Lower lobe of right lung (tissue), 2 donors: ENCODE measurements at regions not wholly inside any gene's neighbourhood (a gene's known extent, or its start where the extent isn't known, plus 50 kb on each side); places are given as distances from the start of the nearest gene placed in this dataset.

Experiments used
- ATAC-seq, 2 donors: fragments of 200-7000 bp; cut with Tn5 transposase; one replicate each; pipeline ENCODE4 v1.9.1; 2020 to 2022; ENCODE audit warnings: mild to moderate bottlenecking in 2 of 2, moderate library complexity in 2 of 2
- DNase-seq: peaks from one replicate; pipeline ENCODE4 v3.0.0-alpha.2; 2020
- H3K27ac ChIP-seq: fragments of 200-600 bp; one replicate; pipeline ENCODE4 v1.8.0; 2022
- H3K27me3 ChIP-seq: fragments of 200-600 bp; one replicate; pipeline ENCODE4 v1.8.0; 2022; ENCODE audit warnings: low read depth
- H3K36me3 ChIP-seq: fragments of 200-600 bp; one replicate; pipeline ENCODE4 v1.8.0; 2022; ENCODE audit warnings: mild to moderate bottlenecking
- H3K4me1 ChIP-seq: fragments of 200-600 bp; one replicate; pipeline ENCODE4 v1.8.0; 2022
- H3K4me3 ChIP-seq: fragments of 200-600 bp; one replicate; pipeline ENCODE4 v1.8.0; 2022; ENCODE audit warnings: mild to moderate bottlenecking
- H3K9me3 ChIP-seq: fragments of 200-600 bp; one replicate; pipeline ENCODE4 v1.8.0; 2022
- intact Hi-C: fragments of 100-400 bp; cut with DNase I; formaldehyde crosslinking; loops from one replicate; pipeline ENCODE4 v1.11.0; 2022
- TF ChIP-seq, protein P1 (sequence below): fragments of 200-600 bp; IDR thresholded peaks from one replicate; pipeline ENCODE4 v1.8.0; 2022; ENCODE audit warnings: antibody characterized with exemption, mild to moderate bottlenecking
- donor health status: DM: no; HTN: yes; CAD: no; lungs with severe emphysema.

DNA sequence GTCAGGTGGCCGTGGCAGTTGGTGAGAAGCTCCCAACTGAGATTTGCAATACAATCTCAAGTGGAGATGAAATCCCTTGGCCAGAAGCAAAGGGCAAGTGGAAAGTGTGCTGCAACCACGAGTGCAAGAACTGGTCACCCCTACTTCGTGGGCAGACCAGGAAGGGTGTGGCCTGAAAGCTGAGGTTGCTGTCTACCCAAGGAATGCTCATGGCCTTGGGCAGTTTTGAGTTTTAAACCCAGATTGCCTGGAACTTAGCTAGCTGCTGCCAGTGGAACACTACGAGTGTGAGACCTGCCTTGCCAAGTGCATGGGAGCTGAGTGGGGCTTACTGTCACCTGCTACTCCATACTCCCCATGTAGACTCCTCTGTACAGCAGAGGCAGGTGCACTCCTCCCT lies 113.3 kb upstream of the FAT3 start:
- TF ChIP-seq, protein P1, sequence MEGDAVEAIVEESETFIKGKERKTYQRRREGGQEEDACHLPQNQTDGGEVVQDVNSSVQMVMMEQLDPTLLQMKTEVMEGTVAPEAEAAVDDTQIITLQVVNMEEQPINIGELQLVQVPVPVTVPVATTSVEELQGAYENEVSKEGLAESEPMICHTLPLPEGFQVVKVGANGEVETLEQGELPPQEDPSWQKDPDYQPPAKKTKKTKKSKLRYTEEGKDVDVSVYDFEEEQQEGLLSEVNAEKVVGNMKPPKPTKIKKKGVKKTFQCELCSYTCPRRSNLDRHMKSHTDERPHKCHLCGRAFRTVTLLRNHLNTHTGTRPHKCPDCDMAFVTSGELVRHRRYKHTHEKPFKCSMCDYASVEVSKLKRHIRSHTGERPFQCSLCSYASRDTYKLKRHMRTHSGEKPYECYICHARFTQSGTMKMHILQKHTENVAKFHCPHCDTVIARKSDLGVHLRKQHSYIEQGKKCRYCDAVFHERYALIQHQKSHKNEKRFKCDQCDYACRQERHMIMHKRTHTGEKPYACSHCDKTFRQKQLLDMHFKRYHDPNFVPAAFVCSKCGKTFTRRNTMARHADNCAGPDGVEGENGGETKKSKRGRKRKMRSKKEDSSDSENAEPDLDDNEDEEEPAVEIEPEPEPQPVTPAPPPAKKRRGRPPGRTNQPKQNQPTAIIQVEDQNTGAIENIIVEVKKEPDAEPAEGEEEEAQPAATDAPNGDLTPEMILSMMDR = no peak
- Histone ChIP-seq H3K36me3 (no peaks in the 10 kb centered on the region), H3K9me3 (peaks cover 14% of the 10 kb centered on the region), H3K27ac (no peak overlapping the region), H3K4me3 (no peak overlapping the region), H3K4me1 (no peaks in the 10 kb centered on the region), H3K27me3 (no peaks in the 10 kb centered on the region)
- intact Hi-C loops = no loop called here
- DNase-seq = no peak
- ATAC-seq = no peak

DNA sequence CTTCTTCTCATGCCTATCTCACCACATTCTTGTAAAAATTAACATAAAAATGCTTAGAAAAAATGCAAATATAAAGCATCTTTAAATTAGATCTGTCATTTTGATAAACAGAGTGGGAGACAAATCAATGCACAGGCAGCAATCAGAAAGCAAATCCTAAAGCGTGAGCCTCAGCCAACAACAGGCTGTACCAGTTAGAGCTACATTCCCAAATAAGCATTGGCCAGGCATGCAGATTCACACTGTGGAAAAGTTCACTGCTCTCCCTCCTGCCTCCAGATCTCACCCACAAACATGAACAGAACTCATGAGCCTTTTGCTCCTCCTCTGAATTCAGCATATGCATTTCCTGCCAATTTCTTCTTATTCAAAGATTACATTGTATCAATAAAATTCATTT lies 115.2 kb upstream of the FAT3 start:
- intact Hi-C loops = no loop called here
- ATAC-seq = no peak

DNA sequence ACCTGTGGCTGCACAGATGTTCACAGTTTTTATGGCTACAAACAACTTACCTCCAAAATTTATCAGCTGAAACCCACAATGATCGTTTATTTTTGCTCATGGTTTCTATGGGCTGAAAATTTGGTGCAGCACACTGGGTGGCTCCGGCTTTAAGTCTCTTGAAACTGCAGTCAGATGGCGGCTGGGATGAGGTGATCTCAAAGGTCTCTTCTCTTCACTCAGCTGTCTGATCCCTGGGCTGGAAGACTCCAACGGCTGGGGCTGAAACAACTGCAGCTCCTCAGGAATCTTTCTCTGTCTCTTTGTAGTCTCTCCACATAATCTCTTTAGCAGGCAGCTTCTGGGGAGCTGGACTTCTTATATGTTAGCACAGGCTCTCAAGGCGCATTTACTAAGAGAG lies 117.3 kb upstream of the FAT3 start:
- Histone ChIP-seq H3K27ac (no peak overlapping the region), H3K27me3 (no peaks in the 10 kb centered on the region), H3K36me3 (no peaks in the 10 kb centered on the region), H3K4me3 (no peak overlapping the region), H3K4me1 (no peaks in the 10 kb centered on the region), H3K9me3 (no peaks in the 10 kb centered on the region)
- no peak for DNase-seq
- TF ChIP-seq, protein P1 = no peak
- no peak for ATAC-seq
- intact Hi-C loops = no loop called here

More for the DNA sequence above, 115.2 kb upstream of the FAT3 start:
- Histone ChIP-seq H3K4me3 (no peak overlapping the region), H3K27ac (no peak overlapping the region), H3K4me1 (no peaks in the 10 kb centered on the region), H3K36me3 (no peaks in the 10 kb centered on the region), H3K9me3 (peaks cover 13% of the 10 kb centered on the region), H3K27me3 (no peaks in the 10 kb centered on the region)
- TF ChIP-seq, protein P1 = no peak
- no peak for DNase-seq

DNA sequence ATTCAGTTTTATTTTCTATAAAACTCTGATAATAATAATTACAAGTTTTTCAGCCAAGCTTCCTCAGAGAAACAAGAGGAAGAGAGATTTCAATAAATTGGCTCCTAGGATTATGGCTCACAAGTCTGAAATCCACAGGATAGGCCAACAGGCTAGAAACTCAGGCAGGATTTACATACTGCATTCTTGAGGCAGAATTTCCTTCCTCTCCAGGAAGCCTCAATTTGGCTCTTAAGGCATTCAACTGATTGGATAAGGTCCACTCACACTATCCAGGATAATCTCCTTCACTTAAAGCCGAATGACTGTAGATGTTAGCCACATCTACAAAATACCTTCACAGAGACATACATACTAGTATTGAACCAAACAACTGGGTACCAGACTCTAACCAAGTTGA lies 120.3 kb upstream of the FAT3 start:
- Histone ChIP-seq H3K4me3 (no peak overlapping the region), H3K27ac (no peak overlapping the region), H3K9me3 (no peaks in the 10 kb centered on the region), H3K4me1 (no peaks in the 10 kb centered on the region), H3K27me3 (no peaks in the 10 kb centered on the region), H3K36me3 (no peaks in the 10 kb centered on the region)
- intact Hi-C loops = no loop called here
- TF ChIP-seq, protein P1 = no peak
- ATAC-seq (no peak), DNase-seq (no peak)

DNA sequence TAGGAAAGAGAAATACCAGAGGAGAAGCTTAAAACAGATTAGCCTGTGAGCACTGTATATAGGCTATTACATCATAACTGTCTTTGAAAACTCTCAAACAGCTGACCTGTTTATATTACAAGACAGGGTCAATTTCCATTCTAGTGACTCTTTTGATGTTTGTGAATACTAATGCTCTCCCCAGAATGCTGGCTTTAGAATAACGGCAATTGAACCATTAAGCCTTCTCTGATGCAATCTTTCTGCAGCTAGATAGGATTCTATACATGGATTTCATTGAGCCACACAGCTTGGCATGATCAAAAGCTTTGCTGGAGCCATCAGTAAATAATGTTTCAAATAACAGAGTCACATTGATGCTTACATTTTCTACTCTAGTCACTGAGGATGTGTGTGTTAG lies 122.7 kb upstream of the FAT3 start:
- Histone ChIP-seq H3K27ac (no peak overlapping the region), H3K4me3 (no peak overlapping the region), H3K4me1 (no peaks in the 10 kb centered on the region), H3K9me3 (no peaks in the 10 kb centered on the region), H3K36me3 (no peaks in the 10 kb centered on the region), H3K27me3 (no peaks in the 10 kb centered on the region)
- intact Hi-C loops = no loop called here
- TF ChIP-seq, protein P1 = no peak
- DNase-seq (no peak), ATAC-seq (no peak)

DNA sequence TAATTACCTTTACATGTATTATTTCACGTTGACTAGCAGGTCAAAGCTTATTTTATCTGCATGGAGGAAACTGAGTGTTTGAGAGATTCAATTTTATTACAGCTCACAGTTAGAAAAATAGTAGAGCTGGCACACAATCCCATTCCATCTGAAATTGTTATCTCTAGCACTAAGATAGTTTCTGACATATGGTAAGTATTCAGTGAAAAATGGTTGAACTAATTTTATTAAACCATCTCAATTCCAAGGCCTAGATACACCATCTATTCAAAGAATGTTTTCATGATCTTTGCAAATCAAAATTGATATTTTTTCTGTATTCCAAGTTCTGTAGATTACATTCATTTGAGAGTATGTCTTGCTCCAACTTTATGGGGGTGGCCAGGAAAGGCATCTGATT lies 125.4 kb upstream of the FAT3 start:
- H3K27ac ChIP-seq = no peak overlapping the region
- H3K27me3 ChIP-seq = no peaks in the 10 kb centered on the region
- no peak overlapping the region for H3K4me3 ChIP-seq
- H3K4me1 ChIP-seq = no peaks in the 10 kb centered on the region
- no peaks in the 10 kb centered on the region for H3K36me3 ChIP-seq
- TF ChIP-seq, protein P1 = no peak
- no peak for ATAC-seq
- intact Hi-C loops = no loop called here
- no peaks in the 10 kb centered on the region for H3K9me3 ChIP-seq
- no peak for DNase-seq
